ENCODE measurements at regions not wholly inside any gene's neighbourhood (a gene's known extent, or its start where the extent isn't known, plus 50 kb on each side); places are given as distances from the start of the nearest gene placed in this dataset.

DNA sequence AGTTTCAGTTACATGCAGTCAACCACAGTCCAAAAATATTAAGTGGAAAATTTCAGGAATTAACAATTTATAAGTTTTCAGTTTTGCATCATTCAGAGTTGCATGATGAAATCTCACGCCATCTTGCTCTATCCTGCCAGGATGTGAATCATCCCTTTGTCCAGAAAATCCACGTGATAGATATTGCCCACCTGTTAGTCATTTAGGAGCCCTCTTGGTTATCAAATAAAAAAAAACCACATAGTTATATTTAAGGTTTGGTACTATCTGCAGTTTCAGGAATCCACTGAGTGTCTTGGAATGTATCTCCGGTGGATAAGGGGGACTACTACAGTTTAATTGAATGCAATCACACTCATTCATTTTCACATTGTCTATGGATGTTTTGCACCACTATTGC is 1249.0 kb upstream of the CITED2 start:
- no peaks in the 10 kb centered on the region for H4K20me1 ChIP-seq (replicated peaks; ENCODE audit: control insufficient read depth, insufficient read depth, low read length)
- ChIA-PET CTCF (ENCODE audit: low intra/inter-chr PET ratio) (no interaction called here), POLR2A (no interaction called here)
- WGBS (ENCODE audit: insufficient coverage, low coverage, missing lambda C conversion rate): 25% methylated on average over 3 of the region's 3 CpGs
- BruUV-seq (replicated peaks): no TSS peak
- no peaks in the 10 kb centered on the region for H3K79me2 ChIP-seq (ENCODE audit: control insufficient read depth, insufficient read depth, low read length)
- DNase-seq (ENCODE audit: extremely low read depth in 1 of 4, low spot score in 3 of 4): no peak
- no peak overlapping the region for H3K4me3 ChIP-seq
- no peaks in the 10 kb centered on the region for H3K27me3 ChIP-seq (ENCODE audit: control insufficient read depth in 2 of 2, insufficient read depth in 2 of 2, low read length in 2 of 2)
- intact Hi-C loops (cut with micrococcal nuclease): no loop called here
- H3K9me1 ChIP-seq (ENCODE audit: control insufficient read depth, insufficient read depth, low read length): no peaks in the 10 kb centered on the region
- no peaks in the 10 kb centered on the region for H3K36me3 ChIP-seq (ENCODE audit: control insufficient read depth, insufficient read depth, low read length)
- no peak overlapping the region for H3K27ac ChIP-seq (ENCODE audit: extremely low read depth, low read depth, low read length)
- no peak for ATAC-seq
- H3K9me3 ChIP-seq (replicated peaks; ENCODE audit: control insufficient read depth, insufficient read depth, low read depth, low read length): no peaks in the 10 kb centered on the region; the same call in 1 of the 2 replicates
- H3K4me2 ChIP-seq (ENCODE audit: insufficient read depth, low read length): no peak overlapping the region
- TF ChIP-seq, protein P1, sequence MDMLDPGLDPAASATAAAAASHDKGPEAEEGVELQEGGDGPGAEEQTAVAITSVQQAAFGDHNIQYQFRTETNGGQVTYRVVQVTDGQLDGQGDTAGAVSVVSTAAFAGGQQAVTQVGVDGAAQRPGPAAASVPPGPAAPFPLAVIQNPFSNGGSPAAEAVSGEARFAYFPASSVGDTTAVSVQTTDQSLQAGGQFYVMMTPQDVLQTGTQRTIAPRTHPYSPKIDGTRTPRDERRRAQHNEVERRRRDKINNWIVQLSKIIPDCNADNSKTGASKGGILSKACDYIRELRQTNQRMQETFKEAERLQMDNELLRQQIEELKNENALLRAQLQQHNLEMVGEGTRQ (CRISPR knock-in tag; IDR thresholded peaks at IDR 0.05): no peak
- TF ChIP-seq FOSL1 (tag; conservative IDR thresholded peaks at IDR 0.05) (peak; percentile 43; the same call in 1 of the 2 replicates), CEBPG (CRISPR knock-in tag; IDR thresholded peaks at IDR 0.05) (0 out of 2 replicates have a peak, but pooled peaks have one; percentile 34), CEBPG (tag; conservative IDR thresholded peaks at IDR 0.05 in 1 of 2, IDR thresholded peaks at IDR 0.05 in 1 of 2) (peak; percentile 36 to 91; a peak in 3 of 4 replicates), NFYB (IDR thresholded peaks at IDR 0.05; ENCODE audit: extremely low read depth, insufficient read length) (no peak), MYC (IDR thresholded peaks at IDR 0.05; ENCODE audit: low read depth, low read length) (no peak), MYC (CRISPR knock-in tag; IDR thresholded peaks at IDR 0.05; ENCODE audit: borderline replicate concordance, low read depth) (no peak), TRIM24 (IDR thresholded peaks at IDR 0.05) (peak; percentile 80 to 86; a peak in 3 of 4 replicates), BCL6 (CRISPR knock-in tag; IDR thresholded peaks at IDR 0.05) (no peak)
- TF ChIP-seq, protein P2, sequence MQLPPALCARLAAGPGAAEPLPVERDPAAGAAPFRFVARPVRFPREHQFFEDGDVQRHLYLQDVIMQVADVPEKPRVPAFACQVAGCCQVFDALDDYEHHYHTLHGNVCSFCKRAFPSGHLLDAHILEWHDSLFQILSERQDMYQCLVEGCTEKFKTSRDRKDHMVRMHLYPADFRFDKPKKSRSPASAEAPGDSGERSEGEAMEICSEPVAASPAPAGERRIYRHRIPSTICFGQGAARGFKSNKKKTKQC (CRISPR knock-in tag; IDR thresholded peaks at IDR 0.05): no peak
- TF ChIP-seq, protein P3, sequence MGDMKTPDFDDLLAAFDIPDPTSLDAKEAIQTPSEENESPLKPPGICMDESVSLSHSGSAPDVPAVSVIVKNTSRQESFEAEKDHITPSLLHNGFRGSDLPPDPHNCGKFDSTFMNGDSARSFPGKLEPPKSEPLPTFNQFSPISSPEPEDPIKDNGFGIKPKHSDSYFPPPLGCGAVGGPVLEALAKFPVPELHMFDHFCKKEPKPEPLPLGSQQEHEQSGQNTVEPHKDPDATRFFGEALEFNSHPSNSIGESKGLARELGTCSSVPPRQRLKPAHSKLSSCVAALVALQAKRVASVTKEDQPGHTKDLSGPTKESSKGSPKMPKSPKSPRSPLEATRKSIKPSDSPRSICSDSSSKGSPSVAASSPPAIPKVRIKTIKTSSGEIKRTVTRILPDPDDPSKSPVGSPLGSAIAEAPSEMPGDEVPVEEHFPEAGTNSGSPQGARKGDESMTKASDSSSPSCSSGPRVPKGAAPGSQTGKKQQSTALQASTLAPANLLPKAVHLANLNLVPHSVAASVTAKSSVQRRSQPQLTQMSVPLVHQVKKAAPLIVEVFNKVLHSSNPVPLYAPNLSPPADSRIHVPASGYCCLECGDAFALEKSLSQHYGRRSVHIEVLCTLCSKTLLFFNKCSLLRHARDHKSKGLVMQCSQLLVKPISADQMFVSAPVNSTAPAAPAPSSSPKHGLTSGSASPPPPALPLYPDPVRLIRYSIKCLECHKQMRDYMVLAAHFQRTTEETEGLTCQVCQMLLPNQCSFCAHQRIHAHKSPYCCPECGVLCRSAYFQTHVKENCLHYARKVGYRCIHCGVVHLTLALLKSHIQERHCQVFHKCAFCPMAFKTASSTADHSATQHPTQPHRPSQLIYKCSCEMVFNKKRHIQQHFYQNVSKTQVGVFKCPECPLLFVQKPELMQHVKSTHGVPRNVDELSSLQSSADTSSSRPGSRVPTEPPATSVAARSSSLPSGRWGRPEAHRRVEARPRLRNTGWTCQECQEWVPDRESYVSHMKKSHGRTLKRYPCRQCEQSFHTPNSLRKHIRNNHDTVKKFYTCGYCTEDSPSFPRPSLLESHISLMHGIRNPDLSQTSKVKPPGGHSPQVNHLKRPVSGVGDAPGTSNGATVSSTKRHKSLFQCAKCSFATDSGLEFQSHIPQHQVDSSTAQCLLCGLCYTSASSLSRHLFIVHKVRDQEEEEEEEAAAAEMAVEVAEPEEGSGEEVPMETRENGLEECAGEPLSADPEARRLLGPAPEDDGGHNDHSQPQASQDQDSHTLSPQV (IDR thresholded peaks at IDR 0.05): no peak
- TF ChIP-seq, protein P4, sequence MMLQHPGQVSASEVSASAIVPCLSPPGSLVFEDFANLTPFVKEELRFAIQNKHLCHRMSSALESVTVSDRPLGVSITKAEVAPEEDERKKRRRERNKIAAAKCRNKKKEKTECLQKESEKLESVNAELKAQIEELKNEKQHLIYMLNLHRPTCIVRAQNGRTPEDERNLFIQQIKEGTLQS (IDR thresholded peaks at IDR 0.05): peak; percentile 48; the same call in 1 of the 2 replicates
- TF ChIP-seq, protein P4 (CRISPR knock-in tag; conservative IDR thresholded peaks at IDR 0.05): no peak
- in situ Hi-C loops (cut with MboI): no loop called here
- no peak overlapping the region for H3K9ac ChIP-seq (ENCODE audit: insufficient read depth in 1 of 2, low read depth in 2 of 2, low read length in 2 of 2)
- H2AFZ ChIP-seq (ENCODE audit: low read depth, low read length): no peak overlapping the region
- no peaks in the 10 kb centered on the region for H3K4me1 ChIP-seq (replicated peaks in 1 of 2; ENCODE audit: control insufficient read depth in 2 of 2, insufficient read depth in 2 of 2, low read length in 2 of 2)
- FAIRE-seq: no peak

All from K562 (cell line).